ENCODE measurements at regions not wholly inside any gene's neighbourhood (a gene's known extent, or its start where the extent isn't known, plus 50 kb on each side); places are given as distances from the start of the nearest gene placed in this dataset.

GRCh38 chr6:87995461-87995860, 52.2 kb upstream of the SPACA1 start:
- no peak for DNase-seq

GRCh38 chr6:87993356-87993755, 54.3 kb upstream of the SPACA1 start:
- no peak for DNase-seq

- no peak for DNase-seq
Observed at GRCh38 chr6:87990871-87991270, 56.8 kb upstream of the SPACA1 start.

- DNase-seq, result no peak
Observed at GRCh38 chr6:87982134-87982533, 65.5 kb upstream of the SPACA1 start.

GRCh38 chr6:87979737-87980136, 67.9 kb upstream of the SPACA1 start:
- no peak for DNase-seq

GRCh38 chr6:87976616-87977015, 71.0 kb upstream of the SPACA1 start:
- DNase-seq, result no peak

- no peak for DNase-seq
Observed at GRCh38 chr6:87975561-87975960, 72.1 kb upstream of the SPACA1 start.

- DNase-seq, result no peak
Observed at GRCh38 chr6:87972279-87972678, 75.4 kb upstream of the SPACA1 start.

DNA sequence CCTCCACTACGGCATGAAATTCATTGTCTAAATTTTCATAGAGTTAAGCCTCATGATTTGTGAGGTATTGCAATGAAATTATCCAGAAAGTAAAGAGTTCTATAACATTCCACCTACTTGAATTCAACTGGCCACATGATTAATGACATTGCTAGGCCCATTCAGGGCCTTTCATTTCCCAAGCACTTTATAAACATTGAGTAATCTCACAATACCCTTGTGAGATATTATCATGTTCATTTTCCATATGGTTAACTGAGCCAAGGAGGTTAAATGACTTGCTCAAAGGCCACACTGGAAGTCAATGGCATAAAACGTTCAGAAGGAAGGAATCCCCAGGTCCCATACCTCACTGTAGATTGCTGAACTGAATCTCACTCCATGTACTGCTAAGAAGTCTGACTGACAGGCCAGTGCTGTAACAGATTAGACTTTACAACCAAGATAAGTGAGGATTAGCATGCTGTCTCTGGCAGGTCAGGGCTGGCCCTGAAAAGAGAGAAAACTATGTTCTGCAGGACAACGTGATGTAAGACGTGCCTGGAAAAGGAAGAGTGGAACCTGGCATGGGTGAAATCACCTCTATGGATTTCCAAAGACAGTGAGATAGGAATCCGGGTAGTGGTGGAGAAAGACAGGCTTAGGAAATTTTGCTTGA, 75.9 kb upstream of the SPACA1 start:
- no peak for DNase-seq

DNA sequence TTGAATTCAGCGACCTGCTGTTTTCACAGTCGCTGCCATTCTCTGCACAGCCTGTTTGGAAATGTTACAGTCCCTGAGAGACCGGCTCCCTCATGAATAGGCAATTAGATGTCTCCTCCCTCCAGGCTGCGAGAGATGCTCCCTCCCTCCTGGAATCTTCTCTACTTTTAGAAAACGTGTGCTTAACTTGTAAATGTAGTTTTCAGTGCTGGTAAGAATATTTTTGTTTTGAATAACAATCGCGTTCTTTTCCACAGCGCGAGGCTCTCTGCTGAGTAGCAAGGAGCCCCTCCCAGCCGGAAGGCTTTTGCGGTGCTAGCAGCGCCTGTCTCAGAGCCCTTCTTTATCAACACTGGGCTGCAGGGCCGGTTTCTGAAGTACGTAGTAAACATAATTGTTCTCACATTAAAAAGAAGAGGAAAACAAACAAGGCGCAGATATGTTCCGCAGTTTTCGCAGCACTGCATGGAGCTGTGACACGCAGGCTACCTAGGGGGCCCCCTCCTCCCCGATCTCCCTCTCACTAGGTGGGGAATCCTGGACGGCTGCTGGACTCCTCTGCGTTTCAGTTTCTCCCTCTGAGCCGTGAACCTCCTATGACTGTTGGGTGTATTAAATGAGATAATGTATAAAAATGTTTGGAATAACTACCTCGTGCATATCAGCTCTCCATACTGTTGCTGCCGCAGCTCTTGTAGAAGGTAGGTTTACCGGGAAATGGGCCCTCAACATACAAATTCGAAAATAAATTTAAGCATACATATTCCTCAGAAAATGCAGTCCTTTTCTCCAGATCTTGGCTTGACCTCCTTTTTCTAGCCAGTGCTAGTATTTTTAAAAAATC, 79.0 kb upstream of the SPACA1 start:
- DNase-seq, result peak; percentile 54 to 82

DNA sequence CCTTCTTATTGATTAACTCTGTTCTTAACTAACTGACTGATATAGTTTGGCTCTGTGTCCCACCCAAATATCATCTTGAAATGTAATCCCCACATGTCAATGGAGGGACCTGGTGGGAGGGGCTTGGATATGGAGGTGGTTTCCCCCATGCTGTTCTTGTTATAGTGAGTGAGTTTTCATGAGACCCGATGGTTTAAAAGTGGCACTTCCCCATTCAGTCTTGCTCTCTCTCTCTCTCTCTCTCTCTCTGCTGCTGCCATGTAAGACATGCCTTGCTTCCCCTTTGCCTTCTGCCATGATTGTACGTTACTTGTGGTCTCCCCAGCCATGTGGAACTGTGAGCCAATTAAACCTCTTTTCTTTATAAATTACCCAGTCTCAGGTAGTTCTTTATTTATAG, 81.8 kb upstream of the SPACA1 start:
- no peak for DNase-seq

GRCh38 chr6:87959083-87959482, 88.6 kb upstream of the SPACA1 start:
- no peak for DNase-seq

DNA sequence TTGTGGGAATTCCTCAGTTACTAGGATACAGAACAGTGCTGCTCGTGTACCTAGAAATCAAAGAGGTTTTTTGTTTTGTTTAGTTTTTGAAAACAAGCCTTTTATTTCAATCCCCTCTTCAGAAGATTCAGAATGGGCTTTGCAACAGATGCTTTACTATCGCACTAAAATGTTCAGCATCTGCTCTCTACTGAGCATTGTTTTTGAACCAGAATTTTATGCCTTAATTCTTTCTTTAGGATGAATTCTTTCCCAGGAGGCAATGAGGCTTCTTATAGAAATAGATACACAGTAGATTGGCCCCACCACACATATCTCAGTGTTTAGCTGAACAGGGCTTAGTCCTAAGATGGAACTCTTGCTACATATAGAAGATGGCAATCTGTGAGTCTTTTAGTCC, 95.9 kb upstream of the SPACA1 start:
- DNase-seq, result no peak

DNA sequence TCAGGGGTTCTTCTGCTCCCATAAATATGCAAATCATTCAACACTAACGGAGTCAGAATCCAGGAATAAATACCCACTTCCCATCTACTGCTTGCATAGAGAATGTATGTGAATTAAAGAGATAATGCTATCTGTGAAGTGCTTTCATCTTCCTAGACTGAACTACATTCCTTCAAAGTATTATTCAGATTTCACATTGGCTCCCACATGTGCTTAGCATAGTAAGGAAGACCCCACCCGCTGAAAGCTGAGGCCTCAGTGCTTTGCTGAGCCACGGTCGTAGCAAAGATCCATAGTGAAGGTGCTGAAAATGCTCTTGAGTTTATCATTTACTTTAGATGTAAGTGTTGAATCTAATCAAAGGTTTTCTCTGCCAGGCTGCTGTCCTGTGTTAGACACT, 97.0 kb upstream of the SPACA1 start:
- DNase-seq, result no peak

GRCh38 chr6:87949194-87949593, 98.4 kb upstream of the SPACA1 start:
- no peak for DNase-seq

DNA sequence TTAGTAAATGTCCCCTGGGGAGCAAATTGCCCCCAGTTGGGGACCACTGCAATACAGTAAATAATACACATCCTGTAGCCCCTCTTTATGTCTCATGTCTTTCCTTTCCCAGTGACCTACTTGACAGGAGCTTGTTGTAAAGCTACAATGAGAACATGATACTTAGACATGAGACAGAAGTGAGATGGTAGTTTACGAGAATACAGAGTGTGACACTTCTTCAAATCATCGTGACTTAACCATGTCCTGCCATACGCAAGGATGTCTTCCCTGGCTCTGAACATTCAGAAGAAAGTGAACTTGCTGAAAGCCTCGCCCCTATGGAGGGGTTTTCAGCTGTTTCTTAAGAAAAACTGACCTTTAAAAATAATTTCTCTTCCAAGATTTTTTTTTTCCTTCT, 101.0 kb upstream of the SPACA1 start:
- DNase-seq, result no peak

GRCh38 chr6:87945966-87946365, 101.7 kb upstream of the SPACA1 start:
- no peak for DNase-seq

DNA sequence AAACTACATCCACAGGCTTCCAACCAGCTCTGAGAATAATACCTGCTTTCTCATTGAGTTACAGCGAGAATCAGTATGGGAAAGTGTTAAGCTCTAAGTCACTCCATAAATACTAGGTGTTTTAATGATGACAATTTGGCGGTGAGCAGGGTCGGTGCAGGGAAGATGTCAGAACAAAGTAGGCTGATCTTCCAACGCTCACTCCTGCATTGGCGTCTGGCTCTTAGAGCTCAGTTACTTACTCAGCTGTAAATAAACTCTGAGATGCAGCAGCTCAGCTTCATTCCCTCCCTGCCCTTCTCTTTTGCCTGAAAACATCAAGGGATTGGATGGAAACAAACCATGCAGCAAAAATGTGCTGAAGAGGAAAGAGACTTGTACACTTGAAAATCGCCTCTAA, 102.5 kb upstream of the SPACA1 start:
- no peak for DNase-seq

DNA sequence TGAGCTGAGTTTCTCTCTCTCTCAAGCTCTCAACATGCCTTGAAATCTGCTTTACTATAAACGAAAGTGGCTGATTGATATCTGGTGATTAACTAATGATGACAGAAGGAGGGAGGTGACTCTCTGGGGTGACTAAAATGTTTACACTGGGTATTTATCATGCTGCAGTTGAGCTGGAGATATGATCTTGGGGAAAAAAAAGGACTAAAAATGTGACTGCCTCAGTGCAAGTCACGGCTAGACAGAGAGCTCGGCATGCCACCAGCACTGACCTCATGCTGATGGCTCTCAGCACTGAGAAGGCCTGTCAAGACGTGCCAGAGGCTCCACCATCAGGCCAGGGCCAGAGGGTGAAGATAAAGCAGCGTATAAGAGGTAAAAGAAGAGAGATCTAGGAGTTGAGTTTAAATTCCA, 103.1 kb upstream of the SPACA1 start:
- DNase-seq, result no peak

DNA sequence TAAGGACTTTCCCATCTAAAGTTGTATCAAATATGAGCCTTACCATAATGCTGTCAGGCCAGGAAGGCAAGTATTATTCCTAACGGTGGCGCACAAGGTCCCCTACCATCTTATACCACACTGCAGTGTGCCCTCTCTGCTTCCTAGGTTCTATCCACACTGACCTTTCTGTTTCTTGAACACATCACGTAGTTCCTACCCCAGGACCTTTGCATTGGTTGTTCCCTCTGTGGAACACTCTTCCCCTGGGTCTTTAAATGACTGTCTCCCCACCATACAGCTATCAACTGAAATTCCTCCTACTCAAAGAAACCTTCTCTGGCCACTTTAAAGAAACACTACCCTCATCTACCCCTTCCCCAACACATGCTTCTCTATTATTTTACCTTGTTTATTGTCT, 104.5 kb upstream of the SPACA1 start:
- no peak for DNase-seq

- no peak for DNase-seq
Observed at GRCh38 chr6:87941556-87942358, 105.9 kb upstream of the SPACA1 start.

GRCh38 chr6:87939776-87940175, 107.9 kb upstream of the SPACA1 start:
- no peak for DNase-seq

DNA sequence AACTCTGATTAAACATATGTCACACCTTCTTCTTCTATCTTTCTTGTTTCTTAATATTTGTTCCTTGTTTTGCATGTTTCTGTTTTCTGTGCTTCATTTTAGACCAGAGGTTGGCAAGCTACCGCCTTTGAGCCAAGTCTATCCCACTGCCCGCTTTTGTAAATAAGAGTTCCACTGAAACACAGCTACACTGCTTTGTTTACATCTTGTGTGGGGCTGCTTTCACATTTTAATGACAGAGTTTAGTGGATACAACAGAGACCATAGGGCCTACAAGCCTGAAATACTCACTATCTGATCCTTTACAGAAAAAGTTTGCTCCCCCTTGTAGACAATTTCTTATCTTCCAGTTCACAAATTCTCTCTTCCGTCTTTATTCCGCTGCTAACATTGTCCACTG, 109.4 kb upstream of the SPACA1 start:
- DNase-seq, result no peak

- no peak for DNase-seq
Observed at GRCh38 chr6:87936065-87936464, 111.6 kb upstream of the SPACA1 start.

All from NCI-H526 (cell line).